GM04503 (cell line): ENCODE measurements at regions not wholly inside any gene's neighbourhood (a gene's known extent, or its start where the extent isn't known, plus 50 kb on each side); places are given as distances from the start of the nearest gene placed in this dataset.
A peak's percentile ranks its signal among the peaks of the same experiment; 100 is the strongest.
"Not testable (repeated sequence)": the region's sequence is repeated elsewhere in the genome, so short reads cannot be mapped to it uniquely, and the experiment has no call there.

ENCODE experiments used
- DNase-seq: peaks from one replicate; pipeline ENCODE4 v3.0.0-alpha.2; 2012; ENCODE audit warnings: low read depth

- no peak for DNase-seq
These were observed 204.3 kb downstream of the DMRTA1 start for GRCh38 chr9:22650946-22651345.

DNA sequence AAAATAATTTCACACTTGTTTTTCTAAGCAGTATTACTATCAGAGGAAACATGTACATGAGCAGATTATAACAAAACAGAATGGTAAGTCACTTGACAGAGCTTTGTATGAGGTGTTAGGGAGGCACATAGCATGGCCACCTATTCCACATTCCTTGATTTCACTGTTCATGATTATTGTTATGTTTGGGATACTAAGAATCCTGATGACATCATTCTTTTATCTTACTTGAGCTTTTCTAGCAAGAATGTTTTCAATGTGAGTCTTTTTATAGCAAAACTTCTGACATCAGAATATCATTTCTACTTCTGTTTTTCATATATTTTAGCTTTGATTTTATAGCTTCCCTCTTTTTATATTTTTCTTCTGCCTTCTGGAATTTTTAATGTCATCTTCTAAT, 208.2 kb downstream of the DMRTA1 start:
- DNase-seq = no peak

DNA sequence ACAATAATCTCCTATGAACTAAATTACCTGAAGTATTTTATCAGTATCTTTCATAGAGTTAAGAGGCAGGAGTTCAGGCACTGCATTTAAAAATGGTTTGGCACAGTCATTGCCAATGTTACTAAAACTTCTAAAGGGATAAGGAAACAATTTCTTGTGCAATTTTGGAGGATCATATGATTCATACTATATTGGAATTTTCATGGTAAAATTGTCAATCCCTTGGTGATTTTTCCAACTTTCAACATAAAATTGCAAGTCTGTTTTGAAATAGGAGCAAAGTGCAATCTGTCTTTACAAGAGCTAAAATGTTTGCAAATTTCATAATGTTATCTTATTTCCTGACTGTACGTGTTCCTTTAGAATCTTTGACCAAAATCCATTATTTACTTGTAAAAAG, 211.1 kb downstream of the DMRTA1 start:
- no peak for DNase-seq

DNA sequence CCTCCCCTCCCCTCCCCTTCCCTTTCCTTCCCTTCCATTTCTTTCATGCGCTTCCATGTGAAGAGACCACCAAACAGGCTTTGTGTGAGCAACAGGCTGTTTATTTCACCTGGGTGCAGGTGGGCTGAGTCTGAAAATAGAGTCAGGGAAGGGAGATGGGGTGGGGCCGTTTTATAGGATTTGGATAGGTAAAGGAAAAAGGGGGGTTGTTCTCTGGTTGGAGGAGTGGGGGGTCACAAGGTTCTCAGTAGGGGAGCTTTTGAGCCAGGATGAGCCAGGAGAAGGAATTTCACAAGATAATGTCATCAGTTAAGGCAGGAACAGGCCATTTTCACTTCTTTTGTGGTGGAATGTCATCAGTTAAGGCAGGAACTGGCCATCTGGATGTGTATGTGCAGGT, 211.9 kb downstream of the DMRTA1 start:
- DNase-seq = not testable (repeated sequence)

GRCh38 chr9:22682536-22682935, 235.9 kb downstream of the DMRTA1 start:
- no peak for DNase-seq

- peak; percentile 4 for DNase-seq
These were observed 236.5 kb downstream of the DMRTA1 start for GRCh38 chr9:22682961-22683699.

DNA sequence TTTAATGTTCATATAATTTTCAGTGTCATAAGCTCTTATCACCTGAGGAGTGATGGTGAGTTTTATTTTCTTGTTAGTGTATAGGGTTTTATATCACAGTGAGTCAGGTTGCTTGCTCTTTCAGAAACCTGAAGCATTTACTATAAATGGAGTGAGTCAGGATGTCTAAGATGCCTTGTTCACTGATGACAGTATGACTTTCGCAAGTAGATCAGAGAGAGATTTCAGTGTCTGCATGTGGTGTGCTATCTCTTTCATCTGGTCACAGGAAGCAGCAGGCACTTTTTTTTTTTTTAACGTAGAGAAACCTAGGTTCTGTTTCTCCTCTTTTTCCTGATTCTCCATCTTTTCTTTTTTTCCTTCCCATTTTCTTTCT, 237.1 kb downstream of the DMRTA1 start:
- DNase-seq = no peak

GRCh38 chr9:22693156-22693555, 246.5 kb downstream of the DMRTA1 start:
- DNase-seq = no peak

GRCh38 chr9:22700171-22700570, 253.5 kb downstream of the DMRTA1 start:
- no peak for DNase-seq

- DNase-seq = no peak
These were observed 272.0 kb downstream of the DMRTA1 start for GRCh38 chr9:22718653-22719052.

GRCh38 chr9:22722492-22722891, 275.9 kb downstream of the DMRTA1 start:
- no peak for DNase-seq

DNA sequence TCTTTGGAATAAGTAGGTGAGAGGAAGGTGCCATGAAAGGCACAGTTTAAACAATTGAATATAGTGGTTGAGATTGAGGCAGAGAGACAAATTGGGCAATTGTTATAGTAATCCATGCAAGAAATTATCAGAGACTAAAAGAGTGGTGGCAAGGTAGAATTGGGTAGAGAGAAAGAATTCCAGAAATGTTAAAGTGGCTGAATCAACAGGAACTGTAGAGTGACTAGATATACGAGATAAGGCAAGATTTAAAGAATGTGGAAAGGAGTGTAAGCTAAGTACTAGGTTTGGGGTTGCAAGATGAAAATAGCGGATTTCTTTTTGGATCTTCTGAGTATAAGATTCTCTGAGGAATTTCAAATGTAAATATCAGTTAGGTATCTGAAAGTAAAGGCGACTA, 285.2 kb downstream of the DMRTA1 start:
- no peak for DNase-seq

GRCh38 chr9:22739712-22740111, 293.1 kb downstream of the DMRTA1 start:
- DNase-seq = no peak

GRCh38 chr9:22740781-22741180, 294.2 kb downstream of the DMRTA1 start:
- DNase-seq = no peak

DNA sequence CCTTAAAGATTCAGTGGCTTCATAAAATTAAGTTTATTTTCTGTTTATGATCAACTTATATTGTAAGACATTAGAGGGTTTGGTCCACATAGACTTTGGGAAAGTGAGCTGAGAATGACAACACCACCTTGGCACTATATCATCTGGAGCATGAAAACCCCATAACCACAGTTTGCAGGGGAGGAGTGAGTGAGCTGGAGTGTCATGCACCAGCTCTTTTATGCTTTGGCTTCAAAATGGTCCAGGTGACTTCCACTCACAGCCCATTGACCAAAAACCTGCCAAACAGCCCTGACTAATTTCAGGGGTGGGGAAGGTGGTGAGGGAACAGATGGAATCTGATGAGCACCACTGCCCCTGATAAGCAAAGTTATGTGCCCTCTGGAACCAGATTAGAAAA, 295.8 kb downstream of the DMRTA1 start:
- DNase-seq = no peak

GRCh38 chr9:22773501-22774220, 327.0 kb downstream of the DMRTA1 start:
- DNase-seq = no peak

GRCh38 chr9:22790329-22790728, 343.7 kb downstream of the DMRTA1 start:
- DNase-seq = no peak

GRCh38 chr9:22808876-22809275, 362.3 kb downstream of the DMRTA1 start:
- DNase-seq = no peak

- no peak for DNase-seq
These were observed 362.7 kb downstream of the DMRTA1 start for GRCh38 chr9:22809371-22809770.

DNA sequence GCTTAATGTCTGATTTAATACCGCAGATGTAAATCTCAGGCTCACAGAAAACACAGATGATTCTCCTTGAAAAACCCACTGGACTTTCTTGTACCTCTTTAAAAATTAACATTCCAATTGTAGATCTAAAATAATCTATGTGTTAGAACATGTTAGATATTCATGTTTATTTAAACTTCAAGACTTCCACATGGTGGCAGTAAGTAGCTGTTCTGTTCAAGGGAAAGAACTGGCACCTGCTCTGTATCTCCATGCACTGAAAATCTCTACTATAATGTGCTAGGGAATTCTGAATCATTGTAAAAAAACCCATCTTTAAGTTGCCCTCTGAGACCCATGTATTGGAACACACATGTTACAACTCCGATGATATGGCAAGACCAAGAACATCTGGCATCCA, 366.9 kb downstream of the DMRTA1 start:
- DNase-seq = no peak

DNA sequence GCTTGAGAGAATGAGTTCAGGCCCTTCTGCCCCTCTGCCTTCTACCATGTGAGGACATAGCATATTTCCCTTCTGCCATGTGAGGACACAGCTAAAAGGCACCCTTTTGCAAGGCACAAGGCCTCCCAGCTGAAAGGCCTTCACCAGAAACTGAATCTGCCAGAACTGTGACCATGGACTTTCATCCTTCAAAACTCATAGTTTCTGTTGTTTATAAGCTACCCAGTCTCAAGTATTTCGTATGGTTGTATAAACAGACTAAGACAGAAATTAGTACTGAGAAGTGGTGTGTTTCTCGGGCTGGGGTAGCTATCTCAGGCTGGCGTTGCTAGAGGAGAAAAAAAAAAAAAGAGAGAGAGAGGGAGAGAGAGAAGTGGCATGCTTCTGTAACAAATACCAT, 368.6 kb downstream of the DMRTA1 start:
- no peak for DNase-seq

DNA sequence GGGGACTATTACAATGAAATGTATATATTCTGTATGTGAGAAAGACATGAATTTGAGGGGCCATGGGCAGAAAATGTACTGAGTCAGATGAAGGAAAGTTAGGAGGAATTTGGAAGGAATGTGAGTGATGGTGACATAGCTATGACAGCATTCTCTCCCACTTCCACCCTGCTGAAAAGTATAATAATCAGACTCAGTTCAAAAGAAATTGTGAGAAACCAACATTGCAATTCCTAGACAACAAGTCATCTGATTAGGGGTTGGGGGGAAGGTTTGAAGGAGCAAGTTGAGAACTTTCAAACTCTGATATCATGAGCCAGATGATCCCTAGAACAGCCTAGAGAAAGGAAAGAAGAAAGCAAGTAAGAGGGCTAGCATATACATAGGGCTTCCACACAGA, 370.6 kb downstream of the DMRTA1 start:
- no peak for DNase-seq

GRCh38 chr9:22829236-22829635, 382.6 kb downstream of the DMRTA1 start:
- DNase-seq = no peak

DNA sequence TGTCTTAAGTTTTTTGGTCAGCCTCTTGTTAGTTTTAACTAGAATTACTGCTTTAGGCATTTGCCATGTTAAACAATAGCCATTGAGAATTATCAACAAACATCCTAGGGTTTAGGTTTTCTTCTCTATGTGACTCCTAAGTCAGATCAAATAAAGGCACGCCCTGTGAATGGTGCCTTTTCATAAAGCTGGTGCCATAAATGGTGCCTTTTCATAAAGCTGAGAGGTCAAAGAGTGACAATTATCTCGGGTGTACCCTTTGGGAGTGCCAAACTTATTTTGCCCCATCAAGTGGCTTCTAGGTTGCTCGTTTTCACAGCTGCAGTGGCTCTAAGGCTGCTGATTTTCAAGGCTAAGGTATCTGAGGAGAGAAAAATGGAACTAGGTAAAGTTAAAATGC, 391.6 kb downstream of the DMRTA1 start:
- DNase-seq = no peak
